CD4-positive, CD25-positive, alpha-beta regulatory T cell (primary cell): ENCODE measurements at regions not wholly inside any gene's neighbourhood (a gene's known extent, or its start where the extent isn't known, plus 50 kb on each side); places are given as distances from the start of the nearest gene placed in this dataset.

Experiments used
- ATAC-seq, 2 donors: fragments of 150-1000 bp; cut with Tn5 transposase; one replicate each; pipeline ENCODE4 v1.10.0; 2021; ENCODE audit warnings: low read depth in 2 of 2, moderate number of reproducible peaks in 2 of 2, moderate library complexity in 1 of 2
- DNase-seq, 3 donors: peaks; one replicate each; pipeline versions ENCODE4 v3.0.0 to v3.0.0-alpha.2; 2012 to 2022; ENCODE audit warnings: mixed read lengths in 1 of 3
- H3K27ac ChIP-seq: one replicate; pipeline ENCODE4 v1.7.0; 2013; ENCODE audit warnings: mild to moderate bottlenecking, low read length; ENCODE audit not compliant: insufficient read depth, poor library complexity, severe bottlenecking
- H3K27me3 ChIP-seq: one replicate; pipeline ENCODE4 v1.7.0; 2013; ENCODE audit warnings: low read length; ENCODE audit not compliant: control insufficient read depth, insufficient read depth
- H3K36me3 ChIP-seq: one replicate; pipeline ENCODE4 v1.7.0; 2013; ENCODE audit warnings: mild to moderate bottlenecking, low read length, moderate library complexity; ENCODE audit not compliant: control insufficient read depth, insufficient read depth
- H3K4me1 ChIP-seq: 2 replicates; pipeline ENCODE4 v1.7.0; 2013; ENCODE audit warnings: mild to moderate bottlenecking, low read length; ENCODE audit not compliant: insufficient read depth, control insufficient read depth, poor library complexity, severe bottlenecking
- H3K4me3 ChIP-seq: one replicate; pipeline ENCODE4 v1.7.0; 2013; ENCODE audit warnings: low read depth, mild to moderate bottlenecking, low read length, moderate library complexity
- H3K9me3 ChIP-seq, 2 experiments: 1 replicate in 1 of 2; 2 replicates in 1 of 2; pipeline ENCODE4 v1.7.0; 2013; ENCODE audit warnings: low read length in 2 of 2, mild to moderate bottlenecking in 1 of 2, moderate library complexity in 1 of 2; ENCODE audit not compliant: control insufficient read depth in 2 of 2
- H3K27ac Mint-ChIP-seq, 3 donors: one replicate each; pipeline ENCODE4 v1.8.0; 2020 to 2022; ENCODE audit warnings: mild to moderate bottlenecking in 3 of 3, mixed read lengths in 3 of 3, moderate library complexity in 2 of 3
- H3K27me3 Mint-ChIP-seq: one replicate; pipeline ENCODE4 v1.8.0; 2022; ENCODE audit warnings: mild to moderate bottlenecking, mixed read lengths
- H3K36me3 Mint-ChIP-seq: one replicate; pipeline ENCODE4 v1.8.0; 2020; ENCODE audit warnings: mixed read lengths
- H3K4me1 Mint-ChIP-seq, 4 donors: one replicate each; pipeline ENCODE4 v1.8.0; 2020 to 2022; ENCODE audit warnings: mixed read lengths in 4 of 4, mild to moderate bottlenecking in 1 of 4
- H3K4me3 Mint-ChIP-seq, 4 donors: one replicate each; pipeline ENCODE4 v1.8.0; 2020 to 2022; ENCODE audit warnings: mild to moderate bottlenecking in 4 of 4, mixed read lengths in 4 of 4, moderate library complexity in 3 of 4
- H3K9me3 Mint-ChIP-seq, 7 donors: one replicate each; pipeline ENCODE4 v1.8.0; 2020 to 2022; ENCODE audit warnings: mixed read lengths in 7 of 7, mild to moderate bottlenecking in 3 of 7, moderate library complexity in 2 of 7

DNA sequence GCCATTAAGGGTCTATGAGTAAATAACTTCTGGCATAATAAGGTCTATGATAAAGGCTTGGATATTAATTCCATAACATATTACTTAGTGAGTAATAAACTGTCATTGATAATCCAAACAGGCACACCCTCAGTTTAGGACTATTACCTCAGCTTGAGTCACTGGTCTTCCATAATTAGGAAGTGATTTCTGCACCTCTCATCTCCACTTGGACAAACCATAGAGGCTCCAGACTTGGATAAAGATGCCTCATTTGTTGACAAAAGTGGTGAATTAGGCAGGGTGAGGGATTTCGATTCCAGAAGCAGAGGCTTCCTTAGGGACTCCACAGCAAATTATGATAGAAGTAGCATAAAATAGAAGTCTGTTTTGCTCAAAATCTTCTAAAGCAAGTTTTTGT lies 127.5 kb upstream of the MTAP start:
- Mint-ChIP-seq H3K36me3 (no peaks in the 10 kb centered on the region), H3K4me1 (no peaks in the 10 kb centered on the region), H3K27ac (no peak overlapping the region), H3K27me3 (peaks cover 7% of the 10 kb centered on the region), H3K4me3 (no peak overlapping the region), H3K9me3 (no peaks in the 10 kb centered on the region)
- Histone ChIP-seq H3K36me3 (no peaks in the 10 kb centered on the region), H3K27me3 (no peaks in the 10 kb centered on the region), H3K4me1 (no peaks in the 10 kb centered on the region), H3K9me3 (no peaks in the 10 kb centered on the region), H3K27ac (no peak overlapping the region), H3K4me3 (no peak overlapping the region)
- DNase-seq (no peak), ATAC-seq (no peak)

DNA sequence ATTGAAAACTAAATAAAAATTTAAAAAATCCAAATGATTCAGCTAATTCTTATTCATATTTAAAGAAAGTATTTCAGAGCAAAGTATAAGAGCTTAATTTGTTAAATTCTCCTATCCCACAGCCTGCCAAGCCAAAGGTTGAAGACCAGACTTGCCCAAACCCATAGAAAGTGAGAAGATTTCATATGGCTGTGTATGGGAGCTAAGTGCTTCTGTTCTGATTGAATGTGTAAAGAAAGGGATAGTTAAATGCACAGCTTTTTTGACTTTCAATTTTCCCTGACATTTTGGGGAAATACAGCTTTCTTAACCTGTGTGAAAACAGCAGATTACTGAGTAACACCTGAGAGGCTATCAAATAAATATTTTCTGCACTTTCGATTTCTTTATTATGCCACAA lies 125.0 kb upstream of the MTAP start:
- no peaks in the 10 kb centered on the region for H3K9me3 ChIP-seq
- H3K27ac ChIP-seq = no peak overlapping the region
- H3K36me3 ChIP-seq = no peaks in the 10 kb centered on the region
- no peak overlapping the region for H3K27ac Mint-ChIP-seq
- no peaks in the 10 kb centered on the region for H3K27me3 ChIP-seq
- no peaks in the 10 kb centered on the region for H3K4me1 Mint-ChIP-seq
- H3K27me3 Mint-ChIP-seq = no peaks in the 10 kb centered on the region
- H3K9me3 Mint-ChIP-seq = no peaks in the 10 kb centered on the region
- H3K4me3 Mint-ChIP-seq = no peak overlapping the region
- H3K4me3 ChIP-seq = no peak overlapping the region
- H3K4me1 ChIP-seq = no peaks in the 10 kb centered on the region
- ATAC-seq = no peak
- no peak for DNase-seq
- H3K36me3 Mint-ChIP-seq = no peaks in the 10 kb centered on the region

DNA sequence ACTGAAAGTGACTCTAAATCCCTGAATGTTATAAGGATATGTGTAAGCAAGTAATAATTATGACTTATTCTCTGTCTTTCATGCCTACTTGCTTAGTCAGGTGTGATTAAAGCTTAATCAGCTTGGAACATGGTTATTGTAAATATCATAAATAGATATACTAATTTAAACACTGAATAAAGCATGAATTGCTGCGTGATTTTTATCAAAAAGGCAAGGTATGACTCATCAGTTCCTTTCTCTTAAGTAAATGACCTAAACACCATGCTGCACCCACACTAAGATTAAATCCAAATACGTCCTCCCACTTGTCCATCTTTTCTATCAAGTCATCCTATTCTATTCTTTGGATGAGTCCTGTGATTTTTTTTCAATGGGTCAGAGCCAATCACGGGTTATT lies 124.6 kb upstream of the MTAP start:
- no peak overlapping the region for H3K4me3 Mint-ChIP-seq
- no peak overlapping the region for H3K27ac Mint-ChIP-seq
- ATAC-seq = no peak
- H3K36me3 ChIP-seq = no peaks in the 10 kb centered on the region
- no peak overlapping the region for H3K4me3 ChIP-seq
- no peak for DNase-seq
- no peaks in the 10 kb centered on the region for H3K36me3 Mint-ChIP-seq
- no peaks in the 10 kb centered on the region for H3K4me1 ChIP-seq
- no peaks in the 10 kb centered on the region for H3K9me3 ChIP-seq
- H3K27me3 Mint-ChIP-seq = no peaks in the 10 kb centered on the region
- no peaks in the 10 kb centered on the region for H3K27me3 ChIP-seq
- H3K27ac ChIP-seq = no peak overlapping the region
- H3K4me1 Mint-ChIP-seq = no peaks in the 10 kb centered on the region
- H3K9me3 Mint-ChIP-seq = no peaks in the 10 kb centered on the region

DNA sequence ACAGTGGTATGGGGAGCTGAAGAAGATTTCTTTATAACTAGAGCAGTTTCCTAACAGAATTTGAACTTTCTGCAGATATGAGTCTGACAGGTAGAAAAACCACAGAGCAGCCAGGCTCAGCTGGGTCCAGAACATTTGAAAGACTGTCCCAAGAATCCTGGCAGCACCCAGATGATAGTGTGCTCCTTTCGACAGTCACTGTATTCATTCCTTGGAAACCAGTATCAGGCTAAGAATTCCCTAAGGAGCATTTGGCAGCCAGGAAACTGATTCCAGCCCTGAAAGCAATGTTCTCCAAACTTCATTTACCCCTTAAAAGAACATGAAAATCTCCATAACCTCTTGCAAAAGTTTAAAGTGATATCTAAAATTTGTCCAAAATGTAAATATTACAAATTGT lies 123.0 kb upstream of the MTAP start:
- no peaks in the 10 kb centered on the region for H3K4me1 ChIP-seq
- no peak for DNase-seq
- no peak overlapping the region for H3K27ac ChIP-seq
- Mint-ChIP-seq H3K36me3 (no peaks in the 10 kb centered on the region), H3K4me3 (no peak overlapping the region), H3K9me3 (no peaks in the 10 kb centered on the region), H3K4me1 (no peaks in the 10 kb centered on the region), H3K27ac (no peak overlapping the region), H3K27me3 (no peaks in the 10 kb centered on the region)
- no peaks in the 10 kb centered on the region for H3K9me3 ChIP-seq
- ATAC-seq = no peak
- H3K4me3 ChIP-seq = no peak overlapping the region
- H3K36me3 ChIP-seq = no peaks in the 10 kb centered on the region
- no peaks in the 10 kb centered on the region for H3K27me3 ChIP-seq

DNA sequence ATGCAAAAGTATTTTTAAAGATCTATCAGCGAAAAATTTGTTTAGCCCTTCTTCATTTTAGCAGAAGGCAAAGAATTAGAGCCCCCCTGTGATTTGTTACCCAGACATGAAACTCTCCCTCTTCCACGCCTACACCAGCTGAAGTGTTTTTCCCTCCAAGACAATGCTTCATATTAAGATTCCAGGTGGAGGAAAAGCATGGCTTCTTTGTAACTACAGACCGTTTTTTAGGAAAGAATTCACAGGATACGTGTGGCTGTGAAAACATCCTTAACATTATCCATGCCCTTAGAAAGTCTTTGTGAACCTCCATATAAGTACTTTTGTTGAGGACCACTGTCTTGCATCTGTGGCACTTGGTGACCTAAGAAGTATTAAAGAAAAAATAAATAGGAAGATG lies 121.8 kb upstream of the MTAP start:
- H3K27me3 ChIP-seq = no peaks in the 10 kb centered on the region
- DNase-seq (no peak), ATAC-seq (no peak)
- H3K27ac ChIP-seq = no peak overlapping the region
- Mint-ChIP-seq H3K27ac (no peak overlapping the region), H3K27me3 (no peaks in the 10 kb centered on the region), H3K36me3 (no peaks in the 10 kb centered on the region), H3K4me1 (no peaks in the 10 kb centered on the region), H3K4me3 (no peak overlapping the region), H3K9me3 (no peaks in the 10 kb centered on the region)
- H3K36me3 ChIP-seq = no peaks in the 10 kb centered on the region
- H3K4me3 ChIP-seq = no peak overlapping the region
- H3K4me1 ChIP-seq = no peaks in the 10 kb centered on the region
- H3K9me3 ChIP-seq = no peaks in the 10 kb centered on the region

DNA sequence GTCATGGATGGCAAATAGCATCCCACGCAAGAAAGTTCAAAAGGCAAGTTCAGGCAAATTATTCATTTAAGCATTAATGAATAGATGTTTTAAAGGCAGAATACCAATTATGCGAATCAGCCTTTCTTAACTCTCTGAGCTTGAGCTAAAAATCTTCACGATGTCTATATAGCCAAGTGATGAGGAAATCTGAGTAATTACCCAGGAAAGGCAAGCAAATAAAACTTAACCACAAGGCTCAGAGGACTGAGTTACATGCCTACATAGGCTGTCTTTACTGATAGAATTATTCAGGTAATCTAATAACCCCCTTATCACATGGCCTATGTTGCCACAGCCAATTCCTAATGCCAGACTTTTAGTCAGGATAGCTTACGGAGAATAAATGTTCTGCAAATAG lies 120.8 kb upstream of the MTAP start:
- Histone ChIP-seq H3K4me1 (no peaks in the 10 kb centered on the region), H3K4me3 (no peak overlapping the region), H3K27me3 (no peaks in the 10 kb centered on the region), H3K27ac (no peak overlapping the region), H3K36me3 (no peaks in the 10 kb centered on the region), H3K9me3 (no peaks in the 10 kb centered on the region)
- Mint-ChIP-seq H3K9me3 (no peaks in the 10 kb centered on the region), H3K27me3 (no peaks in the 10 kb centered on the region), H3K27ac (no peak overlapping the region), H3K4me1 (no peaks in the 10 kb centered on the region), H3K4me3 (no peak overlapping the region), H3K36me3 (no peaks in the 10 kb centered on the region)
- no peak for DNase-seq
- ATAC-seq = no peak

DNA sequence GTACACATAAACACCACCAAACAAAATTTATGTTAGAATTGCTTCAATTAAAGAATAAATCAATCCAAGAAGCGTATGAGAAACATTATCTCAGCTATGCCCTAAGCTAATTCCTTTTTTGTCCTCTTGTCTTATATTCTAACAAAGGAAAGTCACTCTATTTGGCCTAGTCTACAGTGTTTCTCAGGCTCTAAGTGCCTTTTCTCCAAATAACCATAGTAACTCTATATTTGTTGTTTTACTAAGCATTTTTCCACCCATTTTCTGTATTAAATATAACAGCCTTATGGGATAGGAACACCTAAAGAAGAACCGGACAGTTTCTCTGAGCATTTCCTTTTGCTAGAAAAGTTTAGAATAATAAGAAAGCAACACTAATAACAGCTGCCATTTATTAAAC lies 120.1 kb upstream of the MTAP start:
- H3K27ac Mint-ChIP-seq = no peak overlapping the region
- H3K27me3 Mint-ChIP-seq = no peaks in the 10 kb centered on the region
- H3K27ac ChIP-seq = no peak overlapping the region
- no peaks in the 10 kb centered on the region for H3K9me3 ChIP-seq
- no peaks in the 10 kb centered on the region for H3K4me1 Mint-ChIP-seq
- no peak for DNase-seq
- peaks cover 0 to 2% (median 0%) of the 10 kb centered on the region in 7 donors for H3K9me3 Mint-ChIP-seq
- no peak for ATAC-seq
- no peaks in the 10 kb centered on the region for H3K27me3 ChIP-seq
- H3K4me1 ChIP-seq = no peaks in the 10 kb centered on the region
- H3K4me3 ChIP-seq = no peak overlapping the region
- H3K4me3 Mint-ChIP-seq = no peak overlapping the region
- no peaks in the 10 kb centered on the region for H3K36me3 Mint-ChIP-seq
- no peaks in the 10 kb centered on the region for H3K36me3 ChIP-seq

DNA sequence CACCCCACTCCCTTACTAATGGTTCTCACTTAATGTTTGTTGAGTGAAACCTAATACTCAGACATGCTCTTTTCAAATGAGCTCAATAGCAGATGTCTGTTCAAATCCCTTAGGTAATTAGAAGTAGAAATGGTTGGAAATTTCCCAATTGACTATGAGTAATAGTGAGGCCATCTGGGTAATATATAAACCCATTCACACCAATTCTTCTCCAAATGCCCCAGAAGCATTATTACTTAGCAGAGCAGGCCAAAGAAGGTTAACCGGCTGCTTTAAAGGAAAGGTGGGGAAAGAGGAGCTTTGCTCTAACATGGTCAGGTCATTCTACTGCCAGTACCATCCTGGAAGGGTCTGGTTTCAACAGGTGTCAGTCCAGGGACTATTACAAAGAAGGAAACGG lies 119.5 kb upstream of the MTAP start:
- H3K4me1 ChIP-seq = no peaks in the 10 kb centered on the region
- no peaks in the 10 kb centered on the region for H3K36me3 ChIP-seq
- Mint-ChIP-seq H3K27ac (no peak overlapping the region), H3K4me1 (no peaks in the 10 kb centered on the region), H3K4me3 (no peak overlapping the region), H3K27me3 (no peaks in the 10 kb centered on the region), H3K9me3 (peaks cover 0 to 2% (median 0%) of the 10 kb centered on the region in 7 donors), H3K36me3 (no peaks in the 10 kb centered on the region)
- H3K27ac ChIP-seq = no peak overlapping the region
- ATAC-seq (no peak), DNase-seq (no peak)
- H3K9me3 ChIP-seq = no peaks in the 10 kb centered on the region
- no peaks in the 10 kb centered on the region for H3K27me3 ChIP-seq
- no peak overlapping the region for H3K4me3 ChIP-seq
